ENCODE measurements at regions not wholly inside any gene's neighbourhood (a gene's known extent, or its start where the extent isn't known, plus 50 kb on each side); places are given as distances from the start of the nearest gene placed in this dataset.
"Not testable (repeated sequence)": the region's sequence is repeated elsewhere in the genome, so short reads cannot be mapped to it uniquely, and the experiment has no call there.

GRCh38 chr1:221567859-221568507, 173.9 kb downstream of the DUSP10 start:
- no peak for DNase-seq (ENCODE audit: low read depth in 2 of 2)

- DNase-seq (ENCODE audit: low read depth in 2 of 2) = no peak
Measured at GRCh38 chr1:221573756-221574155, 168.1 kb downstream of the DUSP10 start.

- DNase-seq (ENCODE audit: low read depth in 2 of 2) = no peak
Measured at GRCh38 chr1:221574529-221574928, 167.4 kb downstream of the DUSP10 start.

- DNase-seq (ENCODE audit: low read depth in 2 of 2) = no peak
Measured at GRCh38 chr1:221575605-221576004, 166.3 kb downstream of the DUSP10 start.

DNA sequence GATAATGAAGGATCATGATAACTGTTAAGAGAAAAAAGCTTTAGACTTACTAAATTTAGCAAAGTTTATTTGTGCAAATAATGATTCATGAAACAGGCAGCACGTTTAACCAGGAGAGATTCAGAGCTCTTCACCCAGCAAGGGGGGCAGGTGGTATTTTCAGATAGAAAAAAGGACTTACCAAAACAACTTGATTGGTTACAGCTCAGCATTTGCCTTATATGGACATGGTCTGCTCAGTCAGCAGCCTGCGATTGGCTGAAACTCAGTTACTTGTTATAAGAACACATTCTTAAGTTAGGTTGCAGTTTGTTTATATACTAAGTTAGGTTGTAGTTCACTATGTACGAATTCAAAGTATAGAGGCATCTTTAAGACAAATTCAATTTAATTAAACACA, 165.6 kb downstream of the DUSP10 start:
- DNase-seq (ENCODE audit: low read depth in 2 of 2) = no peak

- DNase-seq (ENCODE audit: low read depth in 2 of 2) = no peak
Measured at GRCh38 chr1:221583465-221583864, 158.4 kb downstream of the DUSP10 start.

GRCh38 chr1:221587013-221587412, 154.9 kb downstream of the DUSP10 start:
- not testable (repeated sequence) for DNase-seq (ENCODE audit: low read depth in 2 of 2)

DNA sequence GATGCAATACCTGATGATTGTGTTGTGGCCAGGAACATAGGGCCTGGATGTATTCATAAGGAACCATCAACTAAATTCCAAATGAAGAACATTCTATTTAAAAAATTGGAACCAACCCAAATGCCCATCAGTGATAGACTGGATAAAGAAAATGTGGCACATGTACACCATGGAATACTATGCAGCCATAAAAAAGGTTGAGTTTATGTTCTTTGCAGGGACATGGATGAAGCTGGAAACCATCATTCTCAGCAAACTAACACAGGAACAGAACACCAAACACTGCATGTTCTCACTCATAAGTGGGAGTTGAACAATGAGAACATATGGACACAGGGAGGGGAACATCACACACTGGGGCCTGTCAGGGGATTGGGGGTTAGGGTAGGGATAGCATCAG, 150.6 kb downstream of the DUSP10 start:
- DNase-seq (ENCODE audit: low read depth in 2 of 2) = not testable (repeated sequence)

GRCh38 chr1:221594576-221594975, 147.3 kb downstream of the DUSP10 start:
- no peak for DNase-seq (ENCODE audit: low read depth in 2 of 2)

DNA sequence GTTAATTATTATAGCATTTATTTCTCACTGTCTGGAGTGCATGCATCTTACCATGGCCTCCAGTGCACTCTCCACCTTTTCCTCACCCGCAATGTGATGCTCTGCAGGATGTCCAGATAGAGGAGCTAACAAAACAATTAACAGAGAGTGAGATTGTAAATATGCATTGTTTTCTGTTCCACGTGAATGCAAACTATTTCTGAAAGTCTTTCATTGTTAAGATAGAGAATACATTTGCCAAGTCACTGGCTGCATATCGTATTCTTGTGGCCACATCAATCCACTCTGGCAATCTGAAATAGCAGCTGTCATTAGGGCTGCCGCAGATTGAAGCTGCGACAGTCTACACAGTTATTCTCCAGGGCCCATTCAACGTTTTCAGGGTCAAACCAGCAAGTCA, 143.8 kb downstream of the DUSP10 start:
- no peak for DNase-seq (ENCODE audit: low read depth in 2 of 2)

GRCh38 chr1:221601166-221601565, 140.7 kb downstream of the DUSP10 start:
- DNase-seq (ENCODE audit: low read depth in 2 of 2) = no peak

GRCh38 chr1:221602830-221603229, 139.1 kb downstream of the DUSP10 start:
- DNase-seq (ENCODE audit: low read depth in 2 of 2) = no peak

DNA sequence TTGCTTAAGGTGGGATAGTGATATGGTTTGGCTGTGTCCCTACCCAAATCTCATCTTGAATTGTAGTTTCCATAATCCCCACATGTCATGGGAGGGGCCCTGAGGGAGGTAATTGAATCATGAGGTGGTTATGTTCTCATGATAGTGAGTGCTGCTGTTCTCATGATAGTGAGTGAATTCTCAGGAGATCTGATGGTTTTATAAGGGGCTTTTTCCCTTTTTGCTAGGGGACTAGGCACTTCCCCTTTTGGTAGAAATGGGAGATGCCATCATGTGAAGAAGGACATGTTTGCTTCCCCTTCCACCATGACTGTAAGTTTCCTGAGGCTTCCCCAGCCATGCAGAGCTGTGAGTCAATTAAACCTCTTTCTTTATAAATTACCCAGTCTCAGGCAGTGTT, 137.5 kb downstream of the DUSP10 start:
- DNase-seq (ENCODE audit: low read depth in 2 of 2) = not testable (repeated sequence)

DNA sequence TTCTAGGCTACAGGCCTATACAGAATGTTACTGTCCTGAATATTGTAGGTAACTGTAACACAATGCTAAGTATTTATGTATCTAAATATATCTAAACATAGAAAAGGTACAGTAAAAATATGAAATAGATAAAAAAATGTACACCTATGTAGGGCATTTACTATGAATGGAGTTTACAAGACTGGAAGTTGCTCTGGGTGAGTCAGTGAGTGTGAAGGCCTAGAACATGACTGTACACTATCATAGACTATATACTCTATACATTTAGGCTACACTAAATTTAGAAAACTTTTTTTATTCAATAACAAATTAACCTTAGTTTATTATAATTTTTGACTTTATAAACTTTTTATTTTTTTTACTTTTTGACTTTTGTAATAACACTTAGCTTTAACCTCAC, 136.9 kb downstream of the DUSP10 start:
- DNase-seq (ENCODE audit: low read depth in 2 of 2) = no peak

GRCh38 chr1:221605569-221605968, 136.3 kb downstream of the DUSP10 start:
- DNase-seq (ENCODE audit: low read depth in 2 of 2) = no peak

GRCh38 chr1:221606256-221606655, 135.6 kb downstream of the DUSP10 start:
- DNase-seq (ENCODE audit: low read depth in 2 of 2) = no peak

GRCh38 chr1:221608835-221609320, 133.0 kb downstream of the DUSP10 start:
- no peak for DNase-seq (ENCODE audit: low read depth in 2 of 2)

DNA sequence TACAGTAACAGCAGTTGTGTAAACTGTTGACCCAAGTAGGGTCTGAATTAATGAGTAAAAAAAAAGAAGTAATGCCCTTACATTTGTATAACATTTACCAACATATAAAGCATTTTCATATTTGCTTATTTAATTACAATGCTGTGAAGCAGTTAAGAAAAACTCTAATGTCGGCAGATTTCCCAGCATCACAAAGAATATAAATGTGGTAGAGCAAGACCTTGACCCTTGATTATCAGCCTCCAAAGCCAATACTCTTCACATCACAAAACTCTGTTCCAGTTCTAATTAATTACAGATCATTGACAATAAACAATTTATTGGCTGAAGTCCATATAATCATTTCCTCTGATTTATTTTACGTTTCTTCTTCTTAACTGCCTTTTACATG, 130.2 kb downstream of the DUSP10 start:
- no peak for DNase-seq (ENCODE audit: low read depth in 2 of 2)

DNA sequence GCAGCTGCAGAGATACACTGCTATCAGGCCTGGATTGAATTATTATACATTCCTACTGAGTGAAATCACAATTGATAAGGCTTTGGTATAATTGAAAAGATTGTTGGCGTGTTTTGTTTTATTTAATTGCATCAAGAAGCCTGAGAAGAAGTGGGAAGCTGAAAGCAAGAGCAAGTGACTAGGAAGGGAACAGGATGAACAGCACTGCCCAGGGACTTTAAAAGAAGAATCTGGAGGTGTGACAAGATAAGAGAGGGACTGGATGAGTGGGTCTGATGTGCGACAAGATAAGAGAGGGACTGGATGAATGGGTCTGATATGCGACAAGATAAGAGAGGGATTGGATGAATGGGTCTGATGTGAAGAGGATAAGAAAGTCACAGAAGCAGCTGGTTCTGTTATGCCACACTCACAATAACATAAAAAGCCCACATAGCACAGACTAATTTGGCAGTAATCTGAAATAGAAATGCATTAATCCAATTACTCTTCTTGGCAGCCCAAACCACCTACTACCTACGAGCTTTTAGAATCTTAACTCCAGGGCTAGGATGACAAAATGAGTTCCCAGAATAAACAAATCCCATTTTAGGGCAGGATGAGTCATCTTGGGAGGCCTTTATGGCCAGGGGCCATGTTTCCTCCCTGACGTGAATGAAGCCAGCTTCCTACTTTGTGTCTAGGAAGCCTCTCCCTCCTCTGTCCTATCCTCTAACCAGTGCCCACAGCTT, 129.7 kb downstream of the DUSP10 start:
- DNase-seq (ENCODE audit: low read depth in 2 of 2) = no peak

DNA sequence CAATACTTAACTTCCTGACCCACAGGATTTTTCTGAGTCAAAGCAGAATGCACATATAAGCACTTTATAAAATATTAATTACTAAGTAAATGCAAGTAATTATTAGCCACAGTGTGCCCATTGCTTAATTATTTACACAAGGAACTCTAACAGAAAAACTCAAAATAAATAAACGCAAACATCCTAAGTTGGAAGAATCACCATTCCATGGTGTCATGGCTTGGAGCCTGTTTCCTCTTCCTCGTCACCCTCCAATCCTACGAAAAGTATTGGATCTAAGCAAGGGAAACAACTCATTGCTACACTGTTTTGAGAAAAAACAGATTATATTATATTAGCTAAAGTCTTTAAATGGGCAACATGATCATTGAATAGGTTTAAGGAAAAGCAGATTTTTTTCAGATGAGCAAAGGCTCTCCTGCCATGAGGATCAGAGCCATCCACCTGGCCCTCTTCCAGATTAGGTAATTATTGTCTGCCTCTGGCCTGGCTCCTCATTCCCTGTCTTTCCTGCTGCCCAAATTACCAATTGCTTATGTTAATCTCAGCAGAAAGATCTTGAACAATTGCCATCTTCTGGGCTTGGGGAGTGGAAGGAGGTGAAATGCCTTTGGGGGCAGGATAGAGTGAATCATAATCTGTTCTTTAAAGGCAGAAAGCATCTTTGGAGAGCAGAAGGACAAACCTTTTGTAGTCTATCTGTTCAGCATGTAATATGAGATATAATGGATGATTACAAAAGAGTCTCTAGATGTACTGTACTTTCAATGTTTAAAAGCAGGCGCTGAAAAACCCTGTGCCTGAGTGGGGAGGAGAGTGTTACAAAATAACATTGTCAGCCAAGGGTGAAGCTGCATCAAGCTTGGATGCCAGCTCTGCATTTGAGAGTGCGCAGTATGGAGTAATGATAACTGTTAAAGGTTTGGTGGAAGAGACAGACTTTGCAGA, 121.2 kb downstream of the DUSP10 start:
- DNase-seq (ENCODE audit: low read depth in 2 of 2) = no peak

DNA sequence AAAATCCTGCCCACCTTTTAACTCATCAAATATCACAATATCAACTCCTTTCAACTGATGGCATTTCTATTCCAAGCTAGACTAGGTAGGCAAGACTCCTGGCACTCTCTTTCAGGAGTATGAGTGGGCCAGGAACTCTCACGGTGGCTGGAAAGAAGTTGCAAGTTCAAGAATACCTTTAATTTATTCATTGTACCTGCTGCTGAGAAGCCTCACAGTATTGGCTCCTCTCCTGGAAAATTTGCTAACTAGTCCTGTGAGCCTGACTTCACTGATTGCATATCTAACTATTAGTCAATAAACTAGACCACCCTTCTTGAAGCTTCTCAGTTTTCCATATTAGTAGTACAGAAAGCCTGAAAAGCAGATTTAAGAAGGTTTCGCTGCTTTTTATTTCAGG, 120.2 kb downstream of the DUSP10 start:
- DNase-seq (ENCODE audit: low read depth in 2 of 2) = no peak

GRCh38 chr1:221622389-221622788, 119.5 kb downstream of the DUSP10 start:
- no peak for DNase-seq (ENCODE audit: low read depth in 2 of 2)
